GM12875 (cell line): ENCODE measurements at regions not wholly inside any gene's neighbourhood (a gene's known extent, or its start where the extent isn't known, plus 50 kb on each side); places are given as distances from the start of the nearest gene placed in this dataset.
"Not testable (repeated sequence)": the region's sequence is repeated elsewhere in the genome, so short reads cannot be mapped to it uniquely, and the experiment has no call there.

Experiments
- H3K4me3 ChIP-seq: one replicate; pipeline ENCODE4 v1.5.1; 2011; ENCODE audit warnings: low read depth, low read length, control low read depth
- CTCF ChIP-seq: IDR thresholded peaks from 2 replicates; pipeline ENCODE4 v1.5.1; 2011; ENCODE audit warnings: low read depth, mild to moderate bottlenecking, control low read depth, inconsistent platforms, low read length, moderate library complexity, borderline replicate concordance; ENCODE audit not compliant: insufficient read depth

- no peak overlapping the region for H3K4me3 ChIP-seq
- no peak for TF ChIP-seq CTCF
These were observed 75.7 kb upstream of the JARID2 start for GRCh38 chr6:15170126-15170525.

- TF ChIP-seq CTCF: no peak
- no peak overlapping the region for H3K4me3 ChIP-seq
These were observed 74.8 kb upstream of the JARID2 start for GRCh38 chr6:15171026-15171425.

- no peak overlapping the region for H3K4me3 ChIP-seq
- no peak for TF ChIP-seq CTCF
These were observed 69.0 kb upstream of the JARID2 start for GRCh38 chr6:15176816-15177370.

- TF ChIP-seq CTCF: no peak
- no peak overlapping the region for H3K4me3 ChIP-seq
These were observed 61.9 kb upstream of the JARID2 start for GRCh38 chr6:15183979-15184378.

- H3K4me3 ChIP-seq: no peak overlapping the region
- no peak for TF ChIP-seq CTCF
These were observed 61.4 kb upstream of the JARID2 start for GRCh38 chr6:15184441-15184861.

GRCh38 chr6:15185111-15185510 lies 60.8 kb upstream of the JARID2 start:
- H3K4me3 ChIP-seq: not testable (repeated sequence)

- not testable (repeated sequence) for H3K4me3 ChIP-seq
These were observed 52.4 kb upstream of the JARID2 start for GRCh38 chr6:15193451-15193850.

- TF ChIP-seq CTCF: no peak
- no peak overlapping the region for H3K4me3 ChIP-seq
These were observed 51.4 kb upstream of the JARID2 start for GRCh38 chr6:15194453-15194852.
